Epithelial cell of prostate (primary cell): ENCODE measurements at regions not wholly inside any gene's neighbourhood (a gene's known extent, or its start where the extent isn't known, plus 50 kb on each side); places are given as distances from the start of the nearest gene placed in this dataset.
"Not testable (repeated sequence)": the region's sequence is repeated elsewhere in the genome, so short reads cannot be mapped to it uniquely, and the experiment has no call there.

Experiments
- DNase-seq: peaks from one replicate; pipeline ENCODE4 v3.0.0-alpha.2; 2011; ENCODE audit warnings: low read depth, low spot score
- H3K27ac ChIP-seq: fragments of 450-650 bp; 2 replicates; pipeline ENCODE4 v1.5.1; 2017; ENCODE audit warnings: mild to moderate bottlenecking

DNA sequence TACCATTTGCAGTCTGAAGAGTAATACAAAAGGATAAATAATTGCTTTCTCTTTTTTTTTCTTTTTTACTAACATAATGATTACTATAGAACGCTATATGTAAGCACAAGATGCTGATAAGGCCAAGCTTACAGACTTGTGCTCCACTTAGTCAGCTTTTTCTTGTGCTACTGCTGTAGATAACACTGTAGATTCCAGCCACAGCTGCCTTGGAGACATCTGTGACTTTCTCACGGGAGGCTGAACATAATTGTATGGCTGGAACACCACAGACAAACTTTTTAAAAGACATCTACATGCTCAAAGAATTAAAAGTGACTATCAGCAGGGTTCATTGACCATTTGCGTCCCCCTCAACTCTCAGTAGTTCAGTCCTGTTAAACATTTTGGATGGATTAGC lies 381.7 kb upstream of the AMOT start:
- DNase-seq = no peak
- no peak overlapping the region for H3K27ac ChIP-seq

GRCh38 chrX:113212052-113212451 lies 371.4 kb upstream of the AMOT start:
- DNase-seq = no peak

GRCh38 chrX:113202601-113203000 lies 362.0 kb upstream of the AMOT start:
- DNase-seq = no peak

More at GRCh38 chrX:113212052-113212451, 371.4 kb upstream of the AMOT start:
- H3K27ac ChIP-seq = no peak overlapping the region

DNA sequence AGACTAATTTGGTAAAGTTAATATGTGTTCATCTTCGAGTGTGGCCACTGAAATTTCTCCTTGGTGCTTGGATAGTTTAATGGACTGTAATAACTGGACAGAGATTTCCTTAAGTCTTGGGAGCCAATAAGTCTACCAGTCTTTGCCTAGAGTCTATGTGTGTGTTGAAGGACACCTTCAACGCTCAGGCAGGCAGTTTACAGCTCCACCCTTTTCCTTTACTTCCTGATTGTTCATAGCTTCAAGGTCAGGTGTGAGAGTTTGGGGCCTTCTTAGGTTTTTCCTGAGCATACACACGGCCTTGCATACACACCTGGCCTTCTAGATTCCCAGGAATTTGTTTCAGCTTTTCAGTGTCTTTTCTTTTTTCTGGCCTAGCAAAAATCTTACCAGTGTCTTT lies 355.3 kb upstream of the AMOT start:
- H3K27ac ChIP-seq = no peak overlapping the region
- no peak for DNase-seq

More at GRCh38 chrX:113202601-113203000, 362.0 kb upstream of the AMOT start:
- H3K27ac ChIP-seq = no peak overlapping the region

DNA sequence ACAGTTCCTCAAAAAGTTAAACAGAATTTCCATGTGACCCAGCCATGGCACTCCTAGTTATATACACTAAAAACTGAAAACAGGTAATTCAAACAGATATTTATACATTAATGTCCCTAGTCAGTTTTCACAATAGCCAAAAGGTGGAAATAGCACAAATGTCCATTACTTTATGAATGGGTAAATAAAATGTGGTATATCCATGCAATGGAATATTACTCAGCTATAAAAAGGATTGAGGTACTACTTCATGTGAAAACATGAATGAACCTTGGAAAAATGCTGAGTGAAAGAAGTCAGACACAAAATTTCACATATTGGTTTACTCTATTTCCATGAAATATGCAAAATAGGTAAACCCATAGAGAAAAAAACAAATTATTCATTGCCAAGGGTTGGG lies 351.8 kb upstream of the AMOT start:
- no peak overlapping the region for H3K27ac ChIP-seq

GRCh38 chrX:113157496-113157895 lies 316.9 kb upstream of the AMOT start:
- H3K27ac ChIP-seq = no peak overlapping the region
- DNase-seq = no peak

More for the DNA sequence above, 351.8 kb upstream of the AMOT start:
- DNase-seq = no peak

DNA sequence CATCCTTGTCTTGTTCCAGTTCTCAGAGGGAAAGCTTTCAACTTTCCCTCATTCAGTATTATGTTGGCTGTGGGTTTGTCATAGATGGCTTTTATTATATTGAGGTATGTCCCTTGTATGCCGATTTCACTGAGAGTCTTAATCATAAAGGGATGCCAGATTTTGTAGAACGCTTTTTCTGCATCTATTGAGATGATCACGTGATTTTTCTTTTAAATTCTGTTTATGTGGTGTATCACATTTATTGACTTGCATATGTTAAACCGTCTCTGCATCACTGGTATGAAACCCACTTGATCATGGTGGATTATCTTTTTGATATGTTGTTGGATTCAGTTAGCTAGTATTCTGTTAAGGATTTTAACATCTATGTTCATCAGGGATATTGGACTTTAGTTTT lies 313.7 kb upstream of the AMOT start:
- DNase-seq, H3K27ac ChIP-seq: not testable (repeated sequence)

GRCh38 chrX:113136836-113137235 lies 296.2 kb upstream of the AMOT start:
- DNase-seq = no peak
- H3K27ac ChIP-seq = no peak overlapping the region

- DNase-seq = no peak
- no peak overlapping the region for H3K27ac ChIP-seq
These were observed 292.7 kb upstream of the AMOT start for GRCh38 chrX:113133316-113133715.

- DNase-seq = no peak
- H3K27ac ChIP-seq = no peak overlapping the region
These were observed 284.1 kb upstream of the AMOT start for GRCh38 chrX:113124693-113125092.

DNA sequence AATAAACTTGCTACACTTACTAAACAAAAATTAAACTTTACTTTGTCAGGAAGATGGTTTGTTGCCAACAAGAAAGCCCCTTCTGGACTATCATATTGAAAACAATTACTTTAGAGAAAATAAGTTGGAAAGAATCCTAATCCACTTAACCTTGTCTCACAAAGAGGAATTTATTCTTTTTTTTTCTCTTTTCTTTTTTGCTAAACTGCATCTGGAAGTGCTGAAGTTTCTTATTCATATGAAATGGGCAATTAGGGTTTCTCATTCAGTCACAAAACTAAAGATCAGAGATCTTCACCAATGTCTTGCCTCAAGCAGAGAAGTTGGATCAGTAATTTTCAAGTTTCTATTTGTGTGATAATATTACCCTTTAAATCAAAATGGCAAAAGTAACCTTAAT lies 234.9 kb upstream of the AMOT start:
- DNase-seq = no peak
- H3K27ac ChIP-seq = no peak overlapping the region

DNA sequence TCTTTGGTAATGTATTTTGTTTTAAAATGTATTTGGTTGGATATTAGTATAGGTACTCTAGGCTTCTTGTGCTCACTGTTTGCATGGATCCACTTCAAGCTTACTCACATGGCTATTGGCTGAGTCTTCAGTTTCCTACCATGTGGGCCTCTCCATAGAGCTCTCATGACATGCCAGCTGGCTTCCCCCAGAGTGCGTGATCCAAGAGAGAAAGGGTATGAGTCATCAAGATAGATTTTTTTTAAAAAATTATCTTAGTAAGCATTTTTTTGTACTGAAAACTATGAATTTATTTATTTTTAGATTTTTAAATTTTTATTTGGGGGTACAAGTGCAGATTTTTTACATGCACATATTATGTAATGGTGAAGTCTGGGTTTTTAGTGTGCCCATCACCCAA lies 219.1 kb upstream of the AMOT start:
- H3K27ac ChIP-seq = no peak overlapping the region
- DNase-seq = no peak

DNA sequence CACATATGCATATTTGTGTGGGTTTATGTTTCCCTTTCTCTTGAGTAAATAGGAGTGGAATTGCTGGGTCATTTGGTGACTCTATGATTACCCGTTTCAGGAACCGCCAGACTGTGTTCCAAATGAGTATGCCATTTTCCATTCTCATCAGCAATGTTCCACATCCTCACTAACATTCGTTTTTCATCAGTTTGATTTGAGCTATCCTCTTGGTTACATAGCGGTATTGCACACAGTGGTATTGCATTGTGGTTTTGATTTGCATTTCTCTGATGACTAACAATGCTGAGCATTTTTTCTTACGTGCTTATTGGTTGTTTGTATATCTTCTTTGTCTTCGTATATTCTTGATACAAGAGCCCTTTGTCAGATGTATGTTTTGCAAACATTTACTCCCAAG lies 218.0 kb upstream of the AMOT start:
- DNase-seq = no peak
- no peak overlapping the region for H3K27ac ChIP-seq

- DNase-seq = no peak
- no peak overlapping the region for H3K27ac ChIP-seq
These were observed 208.3 kb upstream of the AMOT start for GRCh38 chrX:113048896-113049295.

DNA sequence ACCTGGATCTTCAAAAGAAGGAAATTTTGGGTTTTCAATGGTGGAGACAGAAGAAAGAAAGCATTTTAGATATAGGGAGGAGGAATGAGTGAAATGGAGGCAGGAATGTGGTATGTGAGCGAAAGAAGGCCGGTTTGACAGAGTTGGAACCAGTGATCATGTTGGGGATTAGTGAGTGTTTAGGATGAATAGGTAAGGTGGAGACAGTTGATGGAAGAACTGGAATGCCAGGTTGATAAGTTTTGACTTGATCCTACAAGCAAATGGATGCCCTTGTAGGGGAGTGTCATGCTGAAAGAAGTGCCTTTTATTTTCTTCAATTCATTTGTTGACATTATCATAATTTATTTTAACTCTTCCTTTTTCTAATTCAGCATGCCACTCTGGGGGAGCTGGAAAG lies 207.8 kb upstream of the AMOT start:
- no peak overlapping the region for H3K27ac ChIP-seq
- no peak for DNase-seq

GRCh38 chrX:113033966-113034680 lies 193.5 kb upstream of the AMOT start:
- H3K27ac ChIP-seq = peak overlapping the region; percentile 74
- DNase-seq = peak; percentile 16

- no peak for DNase-seq
- no peak overlapping the region for H3K27ac ChIP-seq
These were observed 179.3 kb upstream of the AMOT start for GRCh38 chrX:113019958-113020357.

DNA sequence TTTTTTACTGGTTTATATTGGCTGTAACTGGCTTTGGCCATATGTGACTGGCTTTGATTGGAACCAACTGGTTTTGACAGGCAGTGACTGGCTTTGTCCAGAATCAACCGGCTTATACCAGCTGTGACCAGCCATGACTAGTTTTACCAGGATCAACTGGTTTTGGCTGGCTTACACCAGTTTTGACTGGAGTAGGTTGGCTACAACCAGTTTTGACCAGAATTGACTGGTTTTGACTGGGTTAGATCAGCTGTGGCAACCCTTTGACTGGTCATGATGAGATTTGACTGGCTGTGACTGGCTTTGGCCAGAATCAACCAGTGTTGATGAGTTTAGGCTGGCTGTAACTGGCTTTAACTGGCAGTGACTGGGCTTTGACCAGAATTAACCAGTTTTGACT lies 169.2 kb upstream of the AMOT start:
- DNase-seq = no peak
- no peak overlapping the region for H3K27ac ChIP-seq

- no peak overlapping the region for H3K27ac ChIP-seq
- DNase-seq = no peak
These were observed 168.4 kb upstream of the AMOT start for GRCh38 chrX:113009029-113009428.

DNA sequence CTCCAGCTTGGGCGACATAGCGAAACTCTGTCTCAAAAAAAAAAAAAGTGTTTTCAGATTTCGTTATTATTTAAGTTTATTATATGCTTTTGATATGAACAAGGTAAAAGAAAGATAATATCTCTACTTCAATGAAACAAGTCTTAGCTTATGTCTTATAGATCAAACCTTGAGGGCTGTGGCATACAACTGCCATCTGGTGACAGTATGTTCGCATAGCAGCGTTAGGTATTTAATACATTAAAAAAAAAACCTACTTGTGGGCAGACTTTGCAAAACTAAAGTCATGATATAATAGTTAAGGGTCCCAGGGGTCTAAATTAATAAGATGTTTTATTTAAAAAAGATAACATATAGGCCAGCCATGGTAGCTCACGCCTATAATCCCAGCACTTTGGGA lies 161.2 kb upstream of the AMOT start:
- H3K27ac ChIP-seq = no peak overlapping the region
- no peak for DNase-seq

DNA sequence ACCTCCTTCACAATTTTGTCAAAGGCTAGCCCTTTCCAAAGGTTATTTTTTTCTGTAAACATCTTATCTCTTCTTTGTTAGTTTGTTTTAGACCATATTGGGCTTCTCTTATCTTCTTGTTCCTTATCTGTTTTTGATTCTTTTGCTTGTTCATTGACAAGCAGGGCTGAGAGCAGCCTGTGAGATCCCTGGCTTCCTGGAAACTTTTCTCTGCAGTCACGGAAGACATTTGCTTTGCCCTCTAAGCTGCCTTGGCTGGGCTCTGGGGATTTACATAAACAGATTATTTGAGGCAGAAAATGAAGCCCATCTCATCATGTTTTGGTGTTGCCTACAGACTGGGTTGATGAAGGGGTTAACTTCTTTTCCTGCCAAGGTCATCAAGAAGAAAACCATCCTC lies 157.4 kb upstream of the AMOT start:
- DNase-seq = no peak

DNA sequence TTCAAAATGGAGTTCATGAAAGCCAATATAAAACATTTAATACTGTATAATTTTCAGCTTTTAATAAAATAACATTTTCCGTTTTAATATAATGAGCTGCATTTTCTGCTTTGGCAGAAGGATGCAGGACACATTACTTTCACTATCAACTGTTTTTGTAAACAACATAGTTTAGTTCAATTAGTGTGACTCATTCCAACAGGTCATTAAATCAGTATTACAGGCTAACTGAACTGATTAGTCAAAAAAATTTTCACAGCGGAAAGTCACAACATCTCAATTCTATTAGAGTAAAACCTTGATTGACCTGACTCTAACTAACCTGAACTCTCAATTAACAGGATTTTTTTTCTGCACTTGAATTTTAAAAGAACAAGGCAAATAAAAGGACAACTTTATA lies 151.2 kb upstream of the AMOT start:
- no peak for DNase-seq
- no peak overlapping the region for H3K27ac ChIP-seq

More for the DNA sequence above, 157.4 kb upstream of the AMOT start:
- no peak overlapping the region for H3K27ac ChIP-seq
